ENCODE measurements at regions not wholly inside any gene's neighbourhood (a gene's known extent, or its start where the extent isn't known, plus 50 kb on each side); places are given as distances from the start of the nearest gene placed in this dataset.
"Not testable (repeated sequence)": the region's sequence is repeated elsewhere in the genome, so short reads cannot be mapped to it uniquely, and the experiment has no call there.

- not testable (repeated sequence) for TF ChIP-seq POLR2A, CTCF (IDR thresholded peaks at IDR 0.05)
Measured at GRCh38 chr7:121608183-121608582, 212.1 kb upstream of the FAM3C start.

Measured in Peyer's patch (tissue), 4 donors.